ENCODE measurements at regions not wholly inside any gene's neighbourhood (a gene's known extent, or its start where the extent isn't known, plus 50 kb on each side); places are given as distances from the start of the nearest gene placed in this dataset.

DNA sequence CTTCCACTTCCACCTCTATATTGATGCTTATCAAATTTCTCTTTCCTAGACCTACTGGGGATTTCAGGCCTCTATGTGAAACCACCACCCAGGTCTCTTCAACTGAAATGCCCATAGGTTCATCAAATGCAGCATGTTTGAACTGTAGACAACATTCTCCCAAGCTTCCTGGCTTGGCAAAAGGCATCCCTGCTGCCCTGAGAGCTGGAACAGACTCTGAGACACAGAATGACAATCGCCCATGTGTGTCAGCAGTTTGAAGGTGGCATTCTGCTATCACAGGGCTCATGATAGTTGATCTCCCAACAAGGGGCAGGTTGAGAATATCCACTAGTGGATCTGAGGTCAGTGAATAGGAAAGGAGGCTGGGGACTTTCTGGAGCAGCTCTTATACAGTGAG is 200.7 kb downstream of the RPLP1 start:
- TF ChIP-seq CTCF (IDR thresholded peaks at IDR 0.05) (no peak), SIN3A (IDR thresholded peaks at IDR 0.05; ENCODE audit: borderline replicate concordance, insufficient read depth, low read depth, low read length) (no peak), TCF7L2 (IDR thresholded peaks at IDR 0.05; ENCODE audit: low read depth, low read length) (no peak)
